ENCODE measurements at regions not wholly inside any gene's neighbourhood (a gene's known extent, or its start where the extent isn't known, plus 50 kb on each side); places are given as distances from the start of the nearest gene placed in this dataset.

- in situ Hi-C loops (cut with MboI; ENCODE audit: low sequenced_read_pairs in 4 of 4) (no loop called here), intact Hi-C loops (cut with DNase I; ENCODE audit: low total_unique reads) (no loop called here)
- ATAC-seq = no peak
- no peaks in the 10 kb centered on the region for H3K9me3 ChIP-seq
- no peak overlapping the region for H3K4me3 ChIP-seq
- TF ChIP-seq CTCF (IDR thresholded peaks at IDR 0.05 in 4 of 5, conservative IDR thresholded peaks at IDR 0.05 in 1 of 5) (no peak), POLR2A (IDR thresholded peaks at IDR 0.05) (no peak)
- H3K27ac ChIP-seq = no peak overlapping the region
- peaks cover 4 to 8% of the 10 kb centered on the region in 2 donors for H3K4me1 ChIP-seq
- no peaks in the 10 kb centered on the region for H3K36me3 ChIP-seq
- H3K27me3 ChIP-seq = no peaks in the 10 kb centered on the region
- DNase-seq = no peak
Measured at GRCh38 chr1:83813576-83813975, 185.4 kb downstream of the TTLL7 start.

- Histone ChIP-seq H3K36me3 (no peaks in the 10 kb centered on the region), H3K27me3 (no peaks in the 10 kb centered on the region), H3K4me3 (no peak overlapping the region), H3K9me3 (no peaks in the 10 kb centered on the region), H3K27ac (no peak overlapping the region), H3K4me1 (peaks cover 0 to under 1% of the 10 kb centered on the region in 2 donors)
- in situ Hi-C loops (cut with MboI; ENCODE audit: low sequenced_read_pairs in 4 of 4) = no loop called here
- intact Hi-C loops (cut with DNase I; ENCODE audit: low total_unique reads) = no loop called here
- TF ChIP-seq POLR2A (IDR thresholded peaks at IDR 0.05) = no peak
- no peak for TF ChIP-seq CTCF (IDR thresholded peaks at IDR 0.05 in 4 of 5, conservative IDR thresholded peaks at IDR 0.05 in 1 of 5)
- DNase-seq (no peak), ATAC-seq (no peak)
Measured at GRCh38 chr1:83810144-83810543, 188.8 kb downstream of the TTLL7 start.

- Histone ChIP-seq H3K36me3 (no peaks in the 10 kb centered on the region), H3K4me1 (no peaks in the 10 kb centered on the region), H3K27ac (no peak overlapping the region), H3K9me3 (no peaks in the 10 kb centered on the region), H3K4me3 (no peak overlapping the region), H3K27me3 (no peaks in the 10 kb centered on the region)
- ATAC-seq = no peak
- in situ Hi-C loops (cut with MboI; ENCODE audit: low sequenced_read_pairs in 4 of 4) = no loop called here
- DNase-seq = no peak
- intact Hi-C loops (cut with DNase I; ENCODE audit: low total_unique reads) = no loop called here
- no peak for TF ChIP-seq POLR2A (IDR thresholded peaks at IDR 0.05)
- TF ChIP-seq CTCF (IDR thresholded peaks at IDR 0.05 in 4 of 5, conservative IDR thresholded peaks at IDR 0.05 in 1 of 5) = no peak
Measured at GRCh38 chr1:83808536-83808935, 190.4 kb downstream of the TTLL7 start.

GRCh38 chr1:83807821-83808220, 191.1 kb downstream of the TTLL7 start:
- DNase-seq (no peak), ATAC-seq (no peak)
- Histone ChIP-seq H3K27me3 (no peaks in the 10 kb centered on the region), H3K4me3 (no peak overlapping the region), H3K27ac (no peak overlapping the region), H3K9me3 (no peaks in the 10 kb centered on the region), H3K36me3 (no peaks in the 10 kb centered on the region), H3K4me1 (no peaks in the 10 kb centered on the region)
- TF ChIP-seq CTCF (IDR thresholded peaks at IDR 0.05 in 4 of 5, conservative IDR thresholded peaks at IDR 0.05 in 1 of 5) = no peak
- TF ChIP-seq POLR2A (IDR thresholded peaks at IDR 0.05) = no peak
- in situ Hi-C loops (cut with MboI; ENCODE audit: low sequenced_read_pairs in 4 of 4) (no loop called here), intact Hi-C loops (cut with DNase I; ENCODE audit: low total_unique reads) (no loop called here)

GRCh38 chr1:83807231-83807630, 191.7 kb downstream of the TTLL7 start:
- H3K27ac ChIP-seq = no peak overlapping the region
- DNase-seq (no peak), ATAC-seq (no peak)
- no peak overlapping the region for H3K4me3 ChIP-seq
- H3K9me3 ChIP-seq = no peaks in the 10 kb centered on the region
- H3K4me1 ChIP-seq = no peaks in the 10 kb centered on the region
- H3K27me3 ChIP-seq = no peaks in the 10 kb centered on the region
- intact Hi-C loops (cut with DNase I; ENCODE audit: low total_unique reads) = no loop called here
- in situ Hi-C loops (cut with MboI; ENCODE audit: low sequenced_read_pairs in 4 of 4) = no loop called here
- H3K36me3 ChIP-seq = no peaks in the 10 kb centered on the region
- TF ChIP-seq CTCF (IDR thresholded peaks at IDR 0.05 in 4 of 5, conservative IDR thresholded peaks at IDR 0.05 in 1 of 5) = no peak
- TF ChIP-seq POLR2A (IDR thresholded peaks at IDR 0.05) = no peak

Data from gastrocnemius medialis (tissue), 4 donors.